NCI-H2171 (cell line): ENCODE measurements at regions not wholly inside any gene's neighbourhood (a gene's known extent, or its start where the extent isn't known, plus 50 kb on each side); places are given as distances from the start of the nearest gene placed in this dataset.

Source experiments
- DNase-seq: peaks from one replicate; lab custom pipeline; 2025; lab: John Stamatoyannopoulos, UW

DNA sequence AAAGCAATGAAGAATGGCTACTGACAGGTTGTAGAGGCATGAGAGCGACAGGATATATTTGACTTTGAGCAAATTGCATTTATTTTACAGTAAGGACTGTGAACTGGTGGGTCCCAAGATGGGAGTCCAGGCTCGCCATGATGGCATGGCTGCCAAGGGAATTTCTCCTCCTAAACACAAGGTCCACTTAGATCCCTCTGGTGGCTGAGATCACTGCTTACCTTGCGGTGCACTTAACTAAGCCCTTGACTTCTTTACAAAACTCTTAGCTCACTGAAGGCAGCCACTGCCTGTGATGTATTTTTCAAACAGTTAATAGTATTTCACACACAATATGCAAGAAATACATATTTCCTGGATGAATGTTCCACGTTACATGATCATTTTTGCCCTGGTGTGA lies 50.3 kb upstream of the SORBS2 start:
- DNase-seq = no peak

GRCh38 chr4:185863946-185864345 lies 52.0 kb upstream of the SORBS2 start:
- no peak for DNase-seq

DNA sequence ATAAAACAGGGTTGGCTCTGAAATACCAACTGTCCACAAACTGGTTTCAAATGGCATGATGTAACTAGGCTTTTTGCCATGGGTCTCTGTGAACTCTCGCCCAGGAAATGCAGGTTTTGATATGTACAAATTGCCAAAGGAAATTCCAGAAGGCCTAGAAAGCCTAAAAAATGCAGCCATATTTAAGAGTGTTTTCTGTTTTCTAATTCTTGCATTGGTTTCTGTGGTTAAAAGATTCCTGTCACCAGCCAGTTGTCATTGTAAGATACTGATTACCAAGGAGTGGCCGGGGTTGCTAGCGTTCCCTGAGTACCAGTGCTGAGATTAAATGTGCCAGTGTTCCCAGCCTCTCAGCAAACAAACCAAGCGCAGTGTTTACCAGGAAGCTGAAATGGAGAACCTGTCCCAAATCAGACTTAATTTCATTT lies 53.9 kb upstream of the SORBS2 start:
- DNase-seq = no peak

DNA sequence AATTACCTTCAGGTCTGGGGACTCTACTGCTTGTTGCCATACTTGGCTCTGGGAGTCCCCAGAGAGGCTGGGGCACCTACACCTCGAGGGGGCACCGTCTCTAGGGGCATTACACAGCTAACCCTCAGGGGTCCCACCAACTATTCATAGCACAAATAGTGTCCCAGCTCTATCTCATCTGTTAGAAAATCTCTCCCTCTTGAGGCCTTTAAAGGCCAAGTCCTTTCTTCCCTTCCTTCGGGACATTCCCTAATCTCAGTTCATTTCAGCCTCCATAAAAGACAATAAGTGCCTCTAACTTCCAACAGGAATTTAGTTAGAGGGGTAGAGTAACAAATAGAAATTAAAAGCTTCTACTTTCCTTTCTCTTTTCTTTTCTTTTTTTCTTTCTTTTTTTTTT lies 55.8 kb upstream of the SORBS2 start:
- DNase-seq = no peak

DNA sequence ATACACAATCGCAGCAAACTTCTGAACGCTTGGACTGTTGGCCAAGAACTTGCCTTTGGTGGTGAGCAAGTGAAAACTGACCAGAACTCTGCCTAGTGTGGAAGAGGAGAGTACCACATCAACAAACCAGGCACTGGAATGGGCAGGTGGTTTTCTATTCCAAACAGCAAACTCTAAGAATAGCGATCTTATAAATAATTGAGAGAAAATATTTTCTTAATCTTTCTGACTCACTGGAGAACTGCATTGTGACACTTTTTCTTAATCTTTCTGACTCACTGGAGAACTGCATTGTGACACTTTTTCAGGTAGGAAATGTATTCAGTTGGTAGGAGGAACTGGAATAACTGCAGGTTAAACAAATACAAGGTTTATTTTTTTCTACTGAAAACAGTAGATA lies 57.0 kb upstream of the SORBS2 start:
- DNase-seq = no peak

- DNase-seq = peak; percentile 1
Measured at GRCh38 chr4:185869427-185869826, 57.4 kb upstream of the SORBS2 start.

- no peak for DNase-seq
Measured at GRCh38 chr4:185870366-185870765, 58.4 kb upstream of the SORBS2 start.

DNA sequence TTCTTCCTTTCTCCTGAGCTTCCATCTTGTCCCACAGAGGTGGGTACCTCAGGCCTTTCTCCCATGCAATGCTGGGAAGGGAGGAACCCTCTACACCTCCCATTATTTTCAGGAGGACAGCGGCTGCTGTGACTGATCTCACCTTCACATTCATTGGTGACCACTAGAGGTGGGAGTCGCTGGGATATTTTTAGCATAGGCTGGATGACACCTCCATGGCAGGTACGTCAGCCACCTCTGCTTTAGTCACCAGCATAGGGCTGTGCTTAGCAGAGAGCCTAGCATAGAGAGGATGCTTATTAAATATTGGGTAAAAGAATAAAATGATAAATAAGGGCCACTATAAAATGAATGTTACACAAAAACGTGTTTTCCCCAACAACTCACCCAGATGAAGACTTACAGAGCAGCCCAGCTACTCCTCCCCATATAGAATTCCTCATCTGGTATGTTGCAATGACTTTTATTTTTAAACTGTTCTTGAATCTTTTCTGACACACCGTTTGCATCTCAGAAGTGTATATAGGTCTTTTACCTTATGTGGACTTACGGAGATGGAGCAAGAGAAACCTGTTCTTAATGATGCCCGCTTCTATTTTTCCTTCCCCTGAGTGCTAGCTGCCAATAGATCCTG lies 60.9 kb upstream of the SORBS2 start:
- no peak for DNase-seq

GRCh38 chr4:185874516-185875230 lies 62.7 kb upstream of the SORBS2 start:
- DNase-seq = no peak

- DNase-seq = no peak
Measured at GRCh38 chr4:185875316-185875907, 63.4 kb upstream of the SORBS2 start.

DNA sequence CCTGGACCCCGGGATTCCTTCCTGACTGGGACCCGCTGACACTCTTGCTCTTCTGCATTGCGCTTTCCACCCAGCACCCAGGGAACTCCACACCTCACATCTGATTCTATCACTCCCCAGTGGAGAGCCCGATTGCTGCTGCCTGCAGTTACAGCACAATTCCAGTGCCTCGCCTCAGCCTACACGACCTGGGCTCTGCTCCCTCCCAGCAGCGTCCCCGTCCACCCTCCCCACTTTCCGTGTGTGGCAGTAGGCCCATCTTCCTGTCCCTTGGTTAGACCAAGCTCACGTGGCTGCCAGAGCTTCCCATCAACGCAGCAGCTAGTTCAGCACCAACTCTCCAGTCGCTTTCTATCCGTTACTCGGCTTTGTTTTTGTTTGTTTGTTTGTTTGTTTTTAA lies 66.6 kb upstream of the SORBS2 start:
- DNase-seq = no peak

DNA sequence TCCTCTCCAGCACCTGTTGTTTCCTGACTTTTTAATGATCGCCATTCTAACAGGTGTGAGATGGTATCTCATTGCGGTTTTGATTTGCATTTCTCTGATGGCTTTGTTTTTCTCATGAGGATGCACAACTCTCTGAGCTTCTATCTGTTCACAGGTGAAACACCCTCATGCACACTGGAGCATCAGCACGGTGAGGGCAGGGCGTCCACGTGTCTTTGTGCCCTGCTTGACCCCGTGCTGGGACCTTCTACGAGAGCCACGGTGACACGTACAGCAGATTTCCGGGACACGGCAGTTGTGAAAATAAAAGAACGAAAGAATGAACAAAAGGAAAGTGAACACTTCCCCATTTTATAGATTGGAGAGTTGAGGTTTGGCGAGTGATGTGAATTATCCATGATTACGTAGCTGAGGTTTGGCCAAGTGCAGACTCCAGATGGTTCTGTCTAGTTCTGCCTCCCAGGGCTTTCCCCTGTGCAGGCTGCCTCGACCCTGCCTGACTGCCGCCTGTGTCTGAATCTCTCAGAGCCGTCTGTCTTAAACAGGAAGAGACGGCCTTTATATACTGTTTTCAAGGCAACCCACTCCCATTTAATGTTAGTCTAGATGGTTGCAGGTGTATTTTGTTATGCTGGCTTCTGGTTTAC lies 67.8 kb upstream of the SORBS2 start:
- DNase-seq = no peak

- DNase-seq = no peak
Measured at GRCh38 chr4:185880571-185880970, 68.6 kb upstream of the SORBS2 start.

DNA sequence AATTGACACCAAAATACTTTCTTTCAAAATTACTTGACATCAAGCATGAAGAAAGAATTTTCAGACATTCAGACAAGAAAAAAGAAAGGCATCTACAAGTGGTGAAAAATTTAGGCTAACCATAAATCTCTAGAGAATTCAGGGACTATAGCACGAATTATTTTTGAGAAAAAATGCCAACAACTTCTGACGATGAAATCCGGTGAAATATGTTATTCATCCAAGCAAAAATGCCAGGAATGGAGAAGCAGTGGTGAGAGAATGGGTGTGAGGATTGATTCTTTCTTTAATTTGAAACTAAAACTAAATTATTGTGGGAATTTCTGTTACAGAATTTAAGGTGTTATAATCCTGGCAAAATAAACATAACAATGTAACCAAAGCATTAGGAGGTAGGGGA lies 69.4 kb upstream of the SORBS2 start:
- no peak for DNase-seq

- no peak for DNase-seq
Measured at GRCh38 chr4:185883591-185883990, 71.6 kb upstream of the SORBS2 start.

DNA sequence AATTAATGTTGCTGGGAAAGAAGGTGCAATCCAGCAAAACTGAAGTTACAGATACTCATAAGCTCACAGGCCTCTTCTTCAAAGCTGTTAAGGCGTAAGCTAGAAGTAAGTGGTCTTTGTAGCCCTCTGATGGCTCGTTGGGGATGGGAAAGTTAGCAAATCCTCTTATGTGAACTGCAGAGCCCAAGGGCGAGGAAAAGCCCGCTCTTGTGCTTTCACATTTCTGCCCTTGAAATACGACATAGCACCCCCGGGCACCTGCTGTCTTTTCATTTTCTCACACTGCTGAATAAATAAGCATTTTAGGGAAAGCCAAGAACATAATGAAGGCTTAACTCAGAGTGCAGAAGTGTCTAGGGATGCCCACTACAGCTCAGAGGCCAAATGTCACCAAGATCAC lies 73.1 kb upstream of the SORBS2 start:
- peak; percentile 11 for DNase-seq

- no peak for DNase-seq
Measured at GRCh38 chr4:185885604-185886003, 73.6 kb upstream of the SORBS2 start.

DNA sequence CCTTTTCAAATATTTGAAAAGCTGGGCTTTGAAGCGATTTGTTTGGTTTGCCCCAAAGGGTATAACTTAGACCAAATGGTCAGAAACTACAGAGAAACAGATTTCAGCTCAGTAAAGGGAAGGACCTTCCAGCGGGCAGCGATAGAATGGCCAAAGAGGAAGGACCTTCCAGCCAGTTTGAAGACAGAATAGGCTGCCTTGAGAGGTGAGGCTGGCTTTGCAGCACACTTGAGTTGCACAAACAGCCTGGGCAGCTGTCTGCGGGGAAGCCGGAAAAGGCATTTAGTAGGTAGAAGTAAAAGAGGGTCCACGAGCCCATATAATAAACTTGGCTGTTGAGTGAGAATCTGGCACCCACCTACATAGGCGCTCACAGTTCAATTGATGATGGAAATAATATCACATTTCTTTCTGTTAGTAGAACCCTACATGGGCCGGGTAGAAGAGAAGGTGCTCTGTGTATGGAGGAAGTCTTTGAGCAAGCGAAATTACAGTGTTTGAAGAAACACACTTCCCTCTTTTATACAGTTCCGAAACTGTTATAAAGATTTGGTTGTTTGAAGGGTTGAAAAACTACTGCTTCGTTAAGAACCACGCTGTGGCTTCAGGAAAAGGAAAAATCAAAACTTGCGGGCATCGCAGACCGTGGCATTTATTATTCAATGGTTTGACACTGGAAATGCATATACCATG lies 75.0 kb upstream of the SORBS2 start:
- DNase-seq = no peak

GRCh38 chr4:185888676-185889075 lies 76.7 kb upstream of the SORBS2 start:
- no peak for DNase-seq

DNA sequence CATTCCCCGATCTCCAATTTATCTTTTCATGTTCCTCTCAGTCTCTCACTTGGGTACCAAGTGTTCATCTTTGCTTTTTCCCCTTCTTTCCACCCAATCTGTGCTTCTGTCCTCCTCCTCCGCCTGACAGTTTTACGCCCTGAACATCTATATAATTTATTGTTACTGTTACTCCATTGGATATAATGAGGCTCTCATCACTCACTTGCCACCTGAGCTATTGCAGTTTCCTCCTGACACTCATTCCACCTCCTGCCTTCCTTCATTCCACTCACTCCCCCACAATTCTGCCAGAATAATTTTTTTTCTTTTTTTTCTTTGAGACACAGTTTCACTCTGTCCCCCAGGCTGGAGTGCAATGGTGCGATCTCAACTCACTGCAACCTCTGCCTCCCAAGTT lies 77.6 kb upstream of the SORBS2 start:
- no peak for DNase-seq

DNA sequence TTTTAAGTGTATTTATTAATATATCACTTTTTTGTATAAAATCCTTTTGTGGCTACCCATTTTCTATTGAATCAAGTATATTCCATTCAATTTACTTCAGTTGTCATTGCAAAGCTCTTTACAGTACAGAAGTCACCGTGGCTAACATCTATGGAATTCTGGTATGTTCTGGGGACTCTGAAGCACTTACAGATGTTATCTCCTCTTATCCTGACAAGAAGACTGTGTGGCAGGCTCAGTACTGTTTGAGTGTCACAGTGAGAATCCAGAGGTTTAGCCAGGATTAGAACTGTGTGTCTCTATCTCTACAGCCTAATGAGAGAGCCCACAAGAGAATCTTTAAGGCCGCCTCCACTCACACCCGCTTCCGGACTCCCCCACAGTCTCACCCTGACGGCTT lies 78.2 kb upstream of the SORBS2 start:
- no peak for DNase-seq

DNA sequence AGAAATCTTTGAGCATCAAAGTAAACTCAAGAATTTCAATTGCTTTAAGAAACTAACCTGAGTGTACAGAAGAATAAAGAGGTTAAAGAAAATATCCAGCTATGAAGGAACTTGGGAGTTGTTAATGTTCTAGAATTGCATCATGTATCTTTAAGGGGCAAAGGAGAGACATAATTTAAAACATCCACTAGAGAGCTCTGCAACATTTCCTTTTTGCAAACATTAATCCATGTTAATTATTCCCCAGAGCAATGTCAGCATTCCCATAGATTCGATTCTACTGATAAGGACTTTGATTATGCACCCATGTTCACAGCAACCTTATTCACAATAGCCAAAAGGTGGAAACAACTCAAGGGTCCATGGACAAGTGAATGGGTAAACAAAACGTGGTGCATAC lies 80.2 kb upstream of the SORBS2 start:
- DNase-seq = no peak

DNA sequence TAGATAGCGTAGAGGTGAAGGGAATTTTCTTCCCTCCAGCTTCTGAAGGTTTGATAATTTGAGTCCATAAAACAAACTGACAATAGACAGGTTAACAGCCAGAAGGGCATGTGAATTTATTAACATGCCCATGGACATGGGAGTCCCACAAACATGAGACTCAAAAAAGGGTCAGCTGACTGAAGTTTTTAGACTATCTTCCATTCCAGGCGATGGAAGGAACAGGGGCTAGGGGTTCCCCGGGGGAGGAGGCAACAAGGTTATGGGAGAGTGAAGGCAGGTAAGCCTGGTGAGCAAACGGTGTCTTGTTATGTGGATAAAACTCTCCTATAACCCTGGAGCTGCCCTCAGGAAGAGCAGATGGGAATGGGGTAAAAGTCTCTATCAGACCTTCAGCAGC lies 81.5 kb upstream of the SORBS2 start:
- no peak for DNase-seq
